ENCODE measurements at regions not wholly inside any gene's neighbourhood (a gene's known extent, or its start where the extent isn't known, plus 50 kb on each side); places are given as distances from the start of the nearest gene placed in this dataset.

DNA sequence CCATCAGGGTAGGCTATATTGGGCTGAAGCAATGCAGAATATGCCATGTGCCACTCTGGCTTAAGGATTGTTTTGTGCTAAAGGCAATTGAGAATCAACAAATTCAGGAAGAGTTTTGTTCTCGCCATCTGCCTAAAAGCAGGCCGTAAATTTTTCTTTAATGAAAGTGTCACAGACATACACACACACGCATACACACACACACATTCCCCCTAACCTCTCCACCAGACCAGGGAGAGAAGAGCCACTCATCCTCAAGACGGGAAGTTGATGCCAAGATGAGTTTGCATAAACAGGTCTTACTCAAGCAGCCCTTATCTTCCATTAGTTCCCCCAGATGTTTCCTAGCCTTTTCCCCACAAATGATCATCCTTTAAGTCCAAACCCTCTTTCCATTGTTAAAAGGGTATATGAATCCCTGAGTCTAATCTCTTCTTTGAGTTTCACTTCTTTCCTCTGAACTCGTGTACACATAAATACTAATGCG lies 59.6 kb upstream of the TRIM24 start:
- no peak overlapping the region for H3K4me3 ChIP-seq (ENCODE audit: low read depth, low read length)
- TF ChIP-seq CTCF (IDR thresholded peaks at IDR 0.05; ENCODE audit: low read depth, low read length, missing control alignments), result no peak
- DNase-seq (ENCODE audit: low read depth), result no peak

GRCh38 chr7:138402749-138403148 lies 57.3 kb upstream of the TRIM24 start:
- TF ChIP-seq CTCF (IDR thresholded peaks at IDR 0.05; ENCODE audit: low read depth, low read length, missing control alignments), result no peak
- H3K4me3 ChIP-seq (ENCODE audit: low read depth, low read length), result no peak overlapping the region
- no peak for DNase-seq (ENCODE audit: low read depth)

DNA sequence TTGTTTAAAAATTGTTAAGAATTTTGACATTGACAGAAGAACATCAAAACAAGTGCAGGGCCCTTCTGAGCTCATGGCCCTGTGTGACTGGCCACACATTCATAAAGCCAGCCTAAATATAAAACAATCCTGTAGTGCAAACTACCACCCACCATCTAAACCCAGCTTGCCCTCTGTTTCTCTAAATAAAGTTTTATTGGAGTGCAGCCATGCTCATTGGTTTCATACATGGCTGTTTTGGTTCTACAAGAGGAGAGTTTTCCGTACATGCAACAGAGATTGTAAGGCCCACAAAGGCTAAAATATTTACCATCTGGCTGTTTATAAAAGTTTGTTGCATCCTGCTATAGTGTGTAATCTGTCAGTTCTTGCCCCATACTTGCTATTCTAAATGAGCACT lies 54.6 kb upstream of the TRIM24 start:
- TF ChIP-seq CTCF (IDR thresholded peaks at IDR 0.05; ENCODE audit: low read depth, low read length, missing control alignments), result no peak
- H3K4me3 ChIP-seq (ENCODE audit: low read depth, low read length), result no peak overlapping the region
- DNase-seq (ENCODE audit: low read depth), result no peak

GRCh38 chr7:138407792-138408191 lies 52.3 kb upstream of the TRIM24 start:
- no peak for DNase-seq (ENCODE audit: low read depth)
- H3K4me3 ChIP-seq (ENCODE audit: low read depth, low read length), result no peak overlapping the region
- TF ChIP-seq CTCF (IDR thresholded peaks at IDR 0.05; ENCODE audit: low read depth, low read length, missing control alignments), result no peak
